DMS53 (cell line): ENCODE measurements at regions not wholly inside any gene's neighbourhood (a gene's known extent, or its start where the extent isn't known, plus 50 kb on each side); places are given as distances from the start of the nearest gene placed in this dataset.
"Not testable (repeated sequence)": the region's sequence is repeated elsewhere in the genome, so short reads cannot be mapped to it uniquely, and the experiment has no call there.

Experiments
- DNase-seq: peaks from one replicate; lab custom pipeline; 2025; lab: John Stamatoyannopoulos, UW

- DNase-seq = peak; percentile 76
Observed at GRCh38 chr2:11073251-11073650, 82.0 kb upstream of the SLC66A3 start.

GRCh38 chr2:11073776-11074175 lies 81.5 kb upstream of the SLC66A3 start:
- DNase-seq = peak; percentile 40

GRCh38 chr2:11074246-11074820 lies 80.9 kb upstream of the SLC66A3 start:
- DNase-seq = no peak

GRCh38 chr2:11075221-11075620 lies 80.0 kb upstream of the SLC66A3 start:
- no peak for DNase-seq

DNA sequence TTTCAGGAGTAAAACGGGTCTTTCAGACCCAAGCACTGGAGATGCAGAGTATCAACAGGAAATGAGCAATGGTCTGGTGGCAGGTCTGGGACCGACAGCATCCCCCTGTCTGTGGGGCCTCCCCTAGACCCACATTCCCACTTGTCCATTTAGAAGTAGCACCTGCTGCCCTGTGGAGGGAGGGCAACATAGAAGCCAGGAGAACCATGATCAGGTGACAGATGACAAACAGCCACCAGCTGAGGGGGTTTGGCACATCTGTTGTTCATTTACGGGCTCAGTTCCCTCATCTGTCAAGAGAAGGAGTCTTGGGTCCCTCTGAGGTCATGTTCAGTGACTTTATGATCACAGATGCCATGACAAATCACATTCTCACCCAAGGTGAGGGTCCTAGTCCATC lies 77.9 kb upstream of the SLC66A3 start:
- DNase-seq = no peak

DNA sequence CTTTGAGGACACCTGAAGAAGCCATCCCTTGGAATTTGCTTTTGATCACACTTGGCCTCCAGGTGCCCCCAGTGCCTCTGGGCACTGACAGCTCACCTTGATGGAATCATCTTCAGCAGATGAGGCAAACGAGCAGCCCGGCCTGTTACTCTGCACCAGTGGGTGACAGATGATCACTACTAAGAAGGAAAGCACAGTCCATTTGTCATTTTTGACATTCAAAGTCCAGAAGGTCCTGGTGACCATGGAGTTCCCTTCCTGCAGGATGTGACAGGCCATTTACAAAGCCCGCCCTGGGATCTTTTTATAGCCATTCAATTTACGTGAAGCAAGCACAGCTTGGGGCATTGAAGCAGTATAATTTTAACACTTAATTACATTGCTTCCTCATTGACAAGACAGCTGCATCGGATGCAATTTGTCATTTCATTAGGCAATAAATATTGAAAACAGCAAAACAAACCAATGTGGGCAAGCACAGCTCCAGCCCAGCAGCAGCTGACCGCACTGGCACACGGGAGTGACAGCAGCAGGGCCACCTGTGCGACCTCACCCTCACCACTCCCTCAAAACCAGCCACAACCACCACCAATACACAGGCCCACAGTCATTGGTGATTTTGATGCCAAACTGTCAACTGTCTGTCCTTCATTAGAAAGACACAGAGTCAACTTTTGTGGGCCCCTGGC lies 76.0 kb upstream of the SLC66A3 start:
- DNase-seq = no peak

GRCh38 chr2:11080253-11081115 lies 74.8 kb upstream of the SLC66A3 start:
- DNase-seq = no peak

- DNase-seq = no peak
Observed at GRCh38 chr2:11082880-11083279, 72.4 kb upstream of the SLC66A3 start.

DNA sequence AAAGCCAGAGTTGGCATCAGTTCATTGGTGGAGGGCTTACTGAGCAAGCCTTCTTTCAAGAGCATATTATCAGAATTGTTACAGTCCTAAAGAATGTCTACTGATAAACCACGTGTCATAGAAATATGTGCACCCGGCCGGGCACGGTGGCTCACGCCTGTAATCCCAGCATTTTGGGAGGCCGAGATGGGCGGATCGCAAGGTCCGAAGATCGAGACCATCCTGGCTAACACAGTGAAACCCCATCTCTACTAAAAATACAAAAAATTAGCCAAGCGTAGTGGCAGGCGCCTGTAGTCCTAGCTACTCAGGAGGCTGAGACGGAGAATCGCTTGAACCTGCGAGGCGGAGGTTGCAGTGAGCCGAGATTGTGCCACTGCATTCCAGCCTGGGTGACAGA lies 66.4 kb upstream of the SLC66A3 start:
- DNase-seq = not testable (repeated sequence)

GRCh38 chr2:11090187-11090586 lies 65.1 kb upstream of the SLC66A3 start:
- DNase-seq = no peak

DNA sequence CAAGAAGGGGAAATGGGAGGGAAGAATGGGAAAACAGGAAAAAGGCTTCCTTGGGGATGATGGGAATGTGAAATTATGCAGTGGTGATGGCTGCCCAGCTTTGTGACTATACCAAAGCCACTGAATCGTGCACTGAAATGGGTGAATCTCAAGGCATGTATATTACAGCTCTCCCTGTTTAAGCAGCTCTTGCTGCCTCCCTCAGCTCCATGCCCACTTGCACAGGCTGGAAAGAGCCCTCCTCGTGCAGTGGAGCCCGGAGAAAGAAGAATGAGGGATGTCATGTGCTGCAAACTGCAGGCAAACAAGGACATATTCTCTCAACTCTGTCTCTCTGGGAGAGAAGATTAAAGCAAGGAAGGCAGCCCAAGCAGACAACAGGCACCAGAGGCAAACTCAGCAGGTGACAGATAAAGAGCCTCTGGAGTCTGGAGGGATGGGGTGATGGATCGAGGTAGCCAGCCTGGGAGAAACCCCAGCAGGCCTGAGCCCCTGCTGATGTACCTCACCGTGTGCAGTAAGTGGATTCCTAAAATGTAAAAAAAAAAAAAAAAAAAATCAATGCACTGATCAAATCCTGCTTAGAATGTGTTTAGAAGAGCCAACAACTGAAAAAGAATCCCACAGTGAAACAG lies 62.4 kb upstream of the SLC66A3 start:
- DNase-seq = no peak

- no peak for DNase-seq
Observed at GRCh38 chr2:11093467-11093866, 61.8 kb upstream of the SLC66A3 start.

DNA sequence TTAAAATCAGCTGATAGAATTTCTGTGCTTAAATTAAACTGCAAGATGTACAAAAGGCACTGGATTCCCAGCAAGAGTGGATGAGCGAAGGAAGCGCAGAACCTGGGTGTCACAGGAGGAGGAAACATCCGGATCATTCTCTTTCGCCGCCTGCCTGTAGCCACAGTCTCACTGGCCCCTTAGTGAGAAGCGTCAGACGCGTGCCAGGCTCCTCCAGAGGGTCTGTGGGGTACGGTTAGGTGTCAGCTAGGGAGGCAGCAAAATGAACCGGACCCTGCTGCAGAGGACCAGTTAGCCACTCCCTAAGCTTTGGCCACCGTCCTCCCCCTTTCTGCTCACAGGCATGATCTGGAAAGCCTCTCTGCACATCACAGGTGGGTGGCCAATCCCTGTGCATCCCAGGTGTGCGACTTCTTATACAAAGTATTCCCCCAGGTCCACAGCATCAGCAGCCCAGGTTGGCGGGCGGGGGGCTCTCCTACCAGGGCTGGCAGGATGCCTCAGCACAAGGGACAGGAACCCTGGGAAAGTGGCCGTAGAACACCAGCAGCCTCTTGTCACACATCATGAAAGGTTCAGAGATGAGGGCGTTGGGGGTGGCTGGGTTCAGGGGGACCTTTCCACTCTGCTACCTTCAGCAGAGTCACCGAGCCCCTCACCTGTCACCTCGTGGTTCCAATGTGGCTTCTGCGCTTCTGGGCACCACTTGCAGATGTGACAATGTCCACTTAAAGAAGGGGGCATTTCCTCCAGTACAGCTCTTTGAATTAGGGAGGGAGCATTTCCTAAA lies 61.1 kb upstream of the SLC66A3 start:
- no peak for DNase-seq

DNA sequence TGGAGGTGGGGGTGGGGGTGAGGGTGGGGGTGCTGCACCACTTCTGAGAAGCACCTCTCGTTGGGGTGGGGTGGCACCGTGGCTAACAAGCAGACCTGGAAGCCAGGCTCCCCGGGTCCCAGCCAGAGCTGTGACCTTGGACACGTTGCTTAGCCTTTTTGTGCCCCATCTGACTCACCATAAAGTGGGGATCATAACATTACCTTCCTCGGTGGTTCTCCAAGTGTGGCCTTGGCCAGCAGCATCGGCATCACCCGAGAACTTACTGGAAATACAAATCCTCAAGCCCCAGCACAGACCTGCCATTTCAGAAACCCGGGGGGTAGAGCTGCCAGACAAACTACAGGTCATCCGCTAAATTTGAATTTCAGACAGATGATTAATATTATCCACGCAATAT lies 58.7 kb upstream of the SLC66A3 start:
- DNase-seq = no peak

DNA sequence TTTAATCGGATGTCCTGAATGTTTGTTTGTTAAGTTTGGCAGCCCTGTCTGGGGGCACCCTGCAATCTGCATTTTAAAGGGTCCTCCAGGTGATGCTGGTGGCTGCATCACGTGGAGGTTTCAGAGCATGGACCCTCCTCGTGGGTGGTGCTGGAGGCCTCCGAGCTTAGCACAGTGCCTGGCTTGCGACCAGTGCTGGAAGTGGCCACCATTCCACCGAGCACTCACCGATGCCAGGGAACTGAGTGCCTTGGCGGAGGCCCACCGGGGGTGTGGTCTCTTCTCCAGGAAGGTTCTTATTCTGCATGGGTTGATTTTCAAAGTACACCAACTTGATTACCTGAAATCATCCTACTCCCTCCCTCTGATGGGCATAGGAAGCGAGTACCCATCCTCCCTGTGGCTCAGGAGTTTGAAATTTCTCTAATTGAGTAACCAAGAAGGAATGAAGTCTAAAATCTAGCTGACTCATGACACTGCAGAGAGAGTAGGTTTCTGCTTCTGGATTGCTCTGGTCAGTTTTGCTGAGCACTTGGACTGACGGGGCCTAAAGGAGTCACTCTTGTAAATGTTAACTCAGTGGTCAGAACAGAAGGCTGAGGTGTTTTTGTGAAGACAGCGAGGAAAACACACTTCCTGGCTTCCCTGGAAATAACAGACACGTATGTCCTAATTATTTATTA lies 58.1 kb upstream of the SLC66A3 start:
- no peak for DNase-seq

- DNase-seq = no peak
Observed at GRCh38 chr2:11097854-11098387, 57.3 kb upstream of the SLC66A3 start.

DNA sequence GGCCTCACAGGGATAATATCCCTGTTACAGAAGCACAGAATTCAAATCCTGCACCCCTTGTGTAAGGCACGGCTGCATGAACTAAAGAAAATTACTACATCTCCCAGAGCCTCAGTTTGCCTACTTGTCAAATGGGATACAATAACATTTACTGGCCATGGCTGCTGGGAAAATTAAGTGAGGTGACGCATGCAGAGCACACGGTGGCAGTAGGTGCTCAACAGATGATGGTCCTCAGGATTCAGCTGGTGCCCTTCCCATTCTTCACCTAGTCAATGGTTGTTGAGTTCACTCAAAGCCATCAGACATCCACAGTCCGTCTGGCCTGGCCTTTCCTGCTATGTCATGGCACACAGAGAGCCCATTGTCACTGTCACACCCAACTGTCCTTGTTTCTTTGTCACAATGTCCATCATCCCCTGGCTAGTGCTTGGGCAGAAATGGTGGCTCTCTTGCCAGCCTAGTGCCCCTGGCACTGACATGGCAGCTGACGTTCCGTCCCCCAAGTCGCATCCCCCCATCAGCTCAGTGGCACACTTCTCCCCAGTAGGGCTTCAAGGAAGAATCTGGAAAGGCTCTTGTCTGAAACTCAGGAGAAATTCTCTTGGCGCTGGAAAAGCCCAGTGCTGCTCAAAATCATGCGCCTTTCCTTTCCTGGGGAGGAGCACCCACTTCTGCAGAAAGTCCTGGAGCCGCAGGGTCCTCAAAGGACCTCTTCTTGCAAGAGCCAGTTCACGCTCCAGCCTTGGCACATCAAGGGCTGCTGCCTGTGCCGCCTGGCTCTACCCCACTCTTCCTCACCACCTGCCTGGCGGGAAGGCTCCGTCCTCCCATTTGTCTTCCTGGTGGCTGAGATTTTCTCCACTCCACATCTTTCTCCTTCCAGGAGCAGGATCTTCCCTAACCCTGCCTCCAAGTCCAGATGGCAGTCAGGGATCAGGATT lies 55.9 kb upstream of the SLC66A3 start:
- DNase-seq = peak; percentile 46

GRCh38 chr2:11100130-11100529 lies 55.1 kb upstream of the SLC66A3 start:
- no peak for DNase-seq

- no peak for DNase-seq
Observed at GRCh38 chr2:11100976-11101375, 54.3 kb upstream of the SLC66A3 start.

DNA sequence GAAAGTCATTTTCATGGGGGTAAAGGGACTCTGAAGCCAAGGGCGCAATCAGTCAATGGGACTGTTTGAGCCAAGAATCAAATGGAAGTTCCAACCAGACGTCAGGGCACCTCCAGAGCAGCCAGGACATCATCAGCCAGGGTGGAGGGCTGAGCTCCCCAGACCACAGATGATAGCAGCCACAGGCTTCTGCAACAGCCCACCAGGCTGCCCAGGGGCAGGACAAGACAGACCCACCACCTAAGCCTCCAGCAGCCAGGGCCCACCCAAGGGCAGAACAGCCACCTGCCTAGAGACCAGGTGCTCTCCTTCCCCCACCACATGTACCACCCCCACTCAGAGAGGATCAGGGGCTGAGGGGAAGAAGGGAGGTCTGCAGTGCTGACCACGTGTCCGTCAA lies 53.8 kb upstream of the SLC66A3 start:
- no peak for DNase-seq
